NCI-H82 (cell line): ENCODE measurements at regions not wholly inside any gene's neighbourhood (a gene's known extent, or its start where the extent isn't known, plus 50 kb on each side); places are given as distances from the start of the nearest gene placed in this dataset.
"Not testable (repeated sequence)": the region's sequence is repeated elsewhere in the genome, so short reads cannot be mapped to it uniquely, and the experiment has no call there.

ENCODE experiments used
- DNase-seq: peaks from one replicate; lab custom pipeline; 2025; lab: John Stamatoyannopoulos, UW

DNA sequence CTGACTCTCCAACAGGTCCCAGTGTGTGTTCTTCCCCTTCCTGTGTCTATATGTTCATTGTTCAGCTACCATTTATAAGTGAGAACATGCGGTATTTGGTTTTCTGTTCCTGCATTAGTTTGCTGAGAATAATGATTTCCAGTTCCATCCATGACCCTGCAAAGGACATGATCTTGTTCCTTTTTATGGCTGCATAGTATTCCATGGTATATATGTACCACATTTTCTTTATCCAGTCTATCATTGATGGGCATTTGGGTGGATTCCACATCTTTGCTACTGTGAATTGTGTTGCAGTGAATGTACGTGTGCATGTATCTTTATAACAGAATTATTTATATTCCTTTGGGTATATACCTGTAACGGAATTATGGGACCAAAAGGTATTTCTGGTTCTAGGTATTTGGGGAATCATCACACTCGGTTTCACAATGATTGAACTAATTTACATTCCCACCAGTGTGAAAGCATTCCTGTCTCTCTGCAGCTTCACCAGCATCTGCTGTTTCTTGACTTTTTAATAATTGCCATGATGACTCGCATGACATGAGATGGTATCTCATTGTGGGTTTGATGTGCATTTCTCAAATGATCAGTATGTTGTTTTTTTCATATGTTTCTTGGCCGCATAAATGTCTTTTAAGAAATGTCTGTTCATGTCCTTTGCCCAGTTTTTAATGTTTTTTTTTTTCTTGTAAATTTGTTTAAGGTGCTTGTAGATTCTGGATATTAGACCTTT, 60.2 kb downstream of the LSMEM1 start:
- DNase-seq = no peak

DNA sequence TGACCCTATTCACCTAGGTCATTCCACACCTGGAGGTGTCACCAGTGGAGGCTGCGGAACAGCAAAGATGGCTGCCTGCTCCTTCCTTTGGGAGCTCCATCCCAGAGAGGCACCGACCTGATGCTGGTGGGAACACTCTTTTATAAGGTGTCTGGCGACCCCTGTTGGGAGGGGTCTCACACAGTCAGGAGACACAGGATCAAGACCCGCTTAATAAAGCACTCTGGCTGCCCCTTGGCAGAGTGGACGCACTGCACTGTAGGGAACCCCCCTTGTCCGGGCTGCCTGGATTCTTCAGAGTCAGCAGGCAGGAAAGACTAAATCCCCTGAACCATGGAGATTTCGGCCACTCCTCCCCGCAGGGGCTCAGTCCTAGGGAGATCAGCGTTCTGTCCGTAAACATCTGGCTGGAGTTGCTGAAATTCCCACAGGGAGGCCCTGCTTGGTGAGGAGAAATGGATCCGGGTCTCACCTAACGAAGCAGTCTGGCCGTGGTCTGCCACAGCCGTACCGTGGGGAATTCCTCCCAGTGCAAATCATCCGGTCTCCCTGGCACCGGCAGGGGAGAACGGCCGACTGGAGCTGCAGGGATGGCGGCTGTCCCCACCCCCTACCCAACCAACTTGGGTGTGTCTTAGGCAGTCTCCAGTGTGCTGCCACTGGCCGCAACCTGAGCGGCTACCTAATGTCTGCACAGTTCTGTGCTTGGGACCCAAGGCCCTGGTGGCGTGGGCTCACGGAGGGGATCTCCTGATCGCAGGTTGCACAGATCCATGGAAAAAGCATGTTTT, 66.1 kb downstream of the LSMEM1 start:
- peak; percentile 76 for DNase-seq

DNA sequence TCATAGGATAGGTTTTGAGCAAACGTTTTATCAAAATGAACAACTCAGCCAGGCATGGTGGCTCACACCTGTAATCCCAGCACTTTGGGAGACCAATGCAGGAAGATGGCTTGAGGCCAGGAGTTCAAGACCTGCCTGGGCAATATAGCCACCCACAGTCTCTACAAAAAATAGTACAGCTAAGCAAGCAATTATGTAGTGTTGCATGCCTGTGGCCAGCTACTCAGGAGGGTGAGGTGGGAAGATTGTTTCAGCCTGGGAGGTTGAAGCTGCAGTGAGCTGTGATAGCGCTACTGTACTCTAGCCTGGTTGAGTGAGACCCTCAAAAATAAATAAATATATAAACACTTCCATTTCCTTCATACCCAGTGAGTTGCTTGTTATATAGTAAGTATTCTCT, 67.1 kb downstream of the LSMEM1 start:
- DNase-seq = no peak

GRCh38 chr7:112550468-112551060, 69.8 kb downstream of the LSMEM1 start:
- DNase-seq = peak; percentile 73

DNA sequence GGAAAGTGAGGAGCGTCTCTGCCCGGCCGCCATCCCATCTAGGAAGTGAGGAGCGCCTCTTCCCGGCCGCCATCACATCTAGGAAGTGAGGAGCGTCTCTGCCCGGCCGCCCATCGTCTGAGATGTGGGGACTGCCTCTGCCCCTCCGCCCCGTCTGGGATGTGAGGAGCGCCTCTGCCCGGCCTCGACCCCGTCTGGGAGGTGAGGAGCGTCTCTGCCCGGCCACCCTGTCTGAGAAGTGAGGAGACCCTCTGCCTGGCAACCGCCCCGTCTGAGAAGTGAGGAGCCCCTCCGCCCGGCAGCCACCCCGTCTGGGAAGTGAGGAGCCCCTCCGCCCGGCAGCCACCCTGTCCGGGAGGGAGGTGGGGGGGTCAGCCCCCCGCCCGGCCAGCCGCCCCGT, 70.7 kb downstream of the LSMEM1 start:
- DNase-seq = not testable (repeated sequence)

DNA sequence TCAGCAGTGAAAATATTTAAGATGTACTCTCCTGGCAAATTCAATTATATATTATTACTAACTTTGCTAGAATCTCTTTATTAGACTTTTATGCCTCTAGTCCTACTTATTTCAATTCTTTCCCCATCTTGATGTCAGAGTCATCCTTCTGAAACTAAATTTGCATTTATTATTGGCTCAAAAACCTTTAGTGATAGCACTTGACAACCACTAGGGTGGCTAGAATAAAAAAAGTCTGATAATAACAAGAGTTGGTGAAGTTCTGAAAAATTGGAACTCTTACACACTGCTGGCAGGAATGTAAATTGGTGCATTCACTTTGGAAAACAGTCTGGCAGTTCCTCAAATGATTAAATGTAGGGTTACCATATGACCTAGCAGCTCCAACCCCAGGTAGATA, 73.8 kb downstream of the LSMEM1 start:
- no peak for DNase-seq

- DNase-seq = no peak
These were observed 75.8 kb downstream of the LSMEM1 start for GRCh38 chr7:112556633-112557032.

GRCh38 chr7:112566442-112567324, 85.9 kb downstream of the LSMEM1 start:
- DNase-seq = peak; percentile 20

DNA sequence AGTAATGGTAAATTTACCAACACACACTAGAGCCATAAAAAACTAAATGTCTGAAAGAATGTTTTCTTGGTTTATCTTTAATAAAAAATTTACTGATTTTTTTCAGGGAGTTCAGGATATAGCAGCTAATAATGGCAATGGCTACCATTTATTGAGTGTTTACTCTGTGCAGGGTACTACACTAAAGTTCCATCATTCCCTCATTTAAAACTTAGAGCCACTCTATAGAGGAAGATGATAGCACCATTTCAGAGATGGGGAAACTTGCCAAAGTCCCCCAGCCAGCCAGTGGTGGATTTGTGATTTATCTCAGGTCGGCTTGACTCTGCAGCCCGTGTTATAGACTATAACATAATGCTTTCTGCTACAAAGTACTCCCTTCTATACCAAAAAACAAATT, 86.6 kb downstream of the LSMEM1 start:
- no peak for DNase-seq

DNA sequence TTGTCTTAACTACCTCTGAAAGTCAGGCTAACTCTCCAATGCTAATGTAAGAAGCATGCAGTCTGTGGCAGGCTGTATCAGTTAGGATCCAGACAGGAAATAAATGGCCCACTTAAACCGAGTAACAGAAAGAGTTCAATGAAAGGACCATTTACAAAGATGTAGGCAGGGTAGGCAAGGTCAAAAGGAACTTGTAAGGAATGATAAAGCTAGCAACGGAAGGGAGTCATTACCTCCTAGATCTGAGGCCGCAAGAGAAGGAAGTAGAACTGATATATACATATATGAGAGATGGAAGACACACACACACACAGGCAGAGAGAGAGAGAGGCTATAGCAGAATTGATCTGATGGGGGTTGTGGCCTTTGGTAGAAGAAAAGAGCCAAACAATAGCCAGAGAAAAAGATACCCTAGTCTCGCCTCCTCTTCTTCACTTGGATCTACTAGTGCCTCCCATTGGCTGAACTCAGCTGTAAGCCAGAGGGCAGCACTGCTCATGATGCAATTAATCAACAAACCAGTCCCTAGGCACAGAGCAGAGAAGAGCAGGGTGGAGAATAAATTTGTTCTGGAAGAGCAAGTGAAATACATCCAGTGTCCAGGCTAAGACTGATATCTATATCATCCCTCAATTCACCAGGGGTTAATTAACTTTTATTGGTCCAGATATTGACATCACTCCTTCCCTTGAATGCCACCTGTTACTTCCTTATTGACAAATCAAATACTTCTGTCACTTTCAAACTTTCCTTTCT, 91.2 kb downstream of the LSMEM1 start:
- DNase-seq = peak; percentile 16

DNA sequence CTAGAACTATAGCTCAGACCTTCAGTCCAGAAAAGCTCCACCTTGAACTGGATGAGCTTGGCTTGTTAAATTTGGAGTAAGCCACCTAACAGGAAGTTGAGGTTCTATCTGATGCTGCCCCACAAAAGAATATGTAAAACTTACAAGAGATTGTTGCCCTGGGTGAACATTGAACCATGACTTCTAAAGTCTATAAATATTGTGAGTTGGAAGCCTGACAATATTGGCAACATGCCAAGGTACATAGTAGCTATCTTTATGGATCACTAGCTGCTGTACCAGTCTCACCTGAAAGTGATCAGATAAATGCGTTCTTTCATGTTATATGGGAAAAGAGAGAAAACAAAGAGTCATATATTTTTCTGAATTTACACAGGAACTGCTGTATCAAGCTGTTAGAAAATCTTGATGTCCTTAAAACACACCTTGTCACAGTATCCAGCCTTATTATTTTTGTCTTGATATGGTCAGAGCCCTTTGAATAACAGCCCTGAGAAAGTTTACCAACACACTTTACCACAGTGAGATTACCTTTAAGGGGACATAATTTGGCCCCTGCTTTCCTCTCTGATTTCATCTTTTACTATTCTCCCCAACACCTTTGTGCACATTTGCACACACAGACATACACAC, 92.0 kb downstream of the LSMEM1 start:
- DNase-seq = no peak

- no peak for DNase-seq
These were observed 92.7 kb downstream of the LSMEM1 start for GRCh38 chr7:112573302-112574039.

GRCh38 chr7:112575864-112576263, 95.1 kb downstream of the LSMEM1 start:
- DNase-seq = no peak

DNA sequence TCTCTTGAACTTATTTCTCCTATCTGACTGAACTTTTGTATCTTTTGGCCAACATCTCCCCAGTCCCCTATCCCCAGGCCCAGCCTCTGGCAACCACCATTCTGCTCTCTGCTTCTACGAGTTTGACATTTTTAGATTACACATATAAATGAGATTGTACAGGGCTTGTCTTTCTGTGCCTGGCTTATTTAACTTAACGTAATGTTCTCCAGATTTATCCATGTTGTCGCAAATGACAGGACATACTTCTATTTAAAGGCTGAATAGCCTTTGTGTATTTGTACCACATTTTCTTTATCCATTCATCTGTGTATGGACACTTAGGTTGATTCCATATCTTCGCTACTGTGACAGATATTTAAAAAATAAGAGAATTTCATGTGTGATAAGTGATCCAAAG, 98.6 kb downstream of the LSMEM1 start:
- no peak for DNase-seq

- no peak for DNase-seq
These were observed 100.1 kb downstream of the LSMEM1 start for GRCh38 chr7:112580717-112581435.

- DNase-seq = no peak
These were observed 100.7 kb downstream of the LSMEM1 start for GRCh38 chr7:112581529-112581928.

- no peak for DNase-seq
These were observed 103.5 kb downstream of the LSMEM1 start for GRCh38 chr7:112584290-112584689.

DNA sequence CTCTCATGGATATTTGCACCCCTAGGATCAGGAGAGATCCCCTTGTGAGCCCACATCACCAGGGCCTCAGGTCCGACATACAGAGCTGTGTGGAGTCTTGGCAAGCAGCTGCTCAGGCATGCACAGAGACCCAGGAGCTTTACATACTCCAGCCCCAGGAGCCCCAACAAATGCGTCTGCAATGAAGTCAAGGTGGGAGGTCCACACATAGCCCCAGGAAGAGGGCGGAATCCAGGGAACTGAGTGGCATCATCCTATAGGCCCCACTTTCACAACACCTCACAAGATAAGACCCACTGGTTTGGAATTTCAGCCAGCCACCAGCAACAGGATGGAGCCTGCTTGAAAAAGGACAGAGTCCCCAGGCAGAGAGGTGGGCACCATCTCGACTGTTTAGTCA, 106.7 kb downstream of the LSMEM1 start:
- no peak for DNase-seq

DNA sequence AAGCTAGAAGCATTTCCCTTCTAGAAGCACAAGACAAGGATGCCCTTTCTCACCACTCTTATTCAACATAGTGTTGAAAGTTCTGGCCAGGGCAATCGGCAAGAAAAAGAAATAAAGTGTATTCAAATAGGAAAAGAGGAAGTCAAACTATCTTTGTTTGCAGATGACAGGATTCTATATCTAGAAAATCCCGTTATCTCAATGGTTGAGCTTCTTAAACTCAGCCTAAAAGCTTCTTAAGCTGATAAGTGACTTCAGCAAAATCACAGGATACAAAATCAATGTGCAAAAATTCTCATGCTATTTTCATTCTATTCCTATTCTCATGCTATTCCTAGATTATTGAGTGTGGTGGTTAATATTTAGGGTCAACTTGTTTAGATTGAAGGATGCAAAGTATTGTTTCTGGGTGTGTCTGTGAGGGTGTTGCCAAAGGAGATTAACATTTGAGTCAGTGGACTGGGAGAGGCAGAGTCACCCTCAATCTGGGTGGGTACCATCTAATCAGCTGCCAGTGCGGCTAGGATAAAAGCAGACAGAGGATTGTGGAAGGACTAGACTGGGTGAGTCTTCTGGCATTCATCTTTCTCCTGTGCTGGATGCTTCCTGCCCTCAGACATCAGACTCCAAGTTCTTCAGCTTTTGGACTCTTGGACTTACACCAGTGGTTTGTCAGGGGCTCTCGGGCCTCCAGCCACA, 111.9 kb downstream of the LSMEM1 start:
- peak; percentile 75 for DNase-seq
